ENCODE measurements at regions not wholly inside any gene's neighbourhood (a gene's known extent, or its start where the extent isn't known, plus 50 kb on each side); places are given as distances from the start of the nearest gene placed in this dataset.

DNA sequence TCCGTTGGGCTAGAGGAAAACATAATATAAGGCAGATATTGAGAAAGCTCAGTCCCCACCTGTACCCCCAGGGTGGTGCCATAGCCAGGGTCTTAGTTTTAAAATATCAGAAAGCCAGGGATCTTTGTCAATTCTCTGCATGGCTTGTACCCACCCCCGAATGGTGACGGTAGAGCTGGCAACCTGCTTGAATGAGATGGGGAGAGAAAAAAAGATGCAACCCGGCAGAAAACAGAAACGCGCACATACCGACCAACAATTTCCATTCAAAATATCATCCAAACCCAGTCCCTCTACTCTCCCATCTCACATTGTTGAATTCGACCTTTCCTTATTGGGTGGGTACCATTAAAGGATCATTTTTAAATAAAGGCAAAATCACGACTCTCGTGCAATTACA, 543.9 kb downstream of the MIAT start:
- Histone ChIP-seq H3K4me3 (replicated peaks; ENCODE audit: low read depth, low read length) (no peak overlapping the region), H3K27me3 (replicated peaks; ENCODE audit: control insufficient read depth, insufficient read depth, low read length) (no peaks in the 10 kb centered on the region), H3K36me3 (ENCODE audit: control insufficient read depth, insufficient read depth, low read length) (no peaks in the 10 kb centered on the region)
- TF ChIP-seq, protein P1, sequence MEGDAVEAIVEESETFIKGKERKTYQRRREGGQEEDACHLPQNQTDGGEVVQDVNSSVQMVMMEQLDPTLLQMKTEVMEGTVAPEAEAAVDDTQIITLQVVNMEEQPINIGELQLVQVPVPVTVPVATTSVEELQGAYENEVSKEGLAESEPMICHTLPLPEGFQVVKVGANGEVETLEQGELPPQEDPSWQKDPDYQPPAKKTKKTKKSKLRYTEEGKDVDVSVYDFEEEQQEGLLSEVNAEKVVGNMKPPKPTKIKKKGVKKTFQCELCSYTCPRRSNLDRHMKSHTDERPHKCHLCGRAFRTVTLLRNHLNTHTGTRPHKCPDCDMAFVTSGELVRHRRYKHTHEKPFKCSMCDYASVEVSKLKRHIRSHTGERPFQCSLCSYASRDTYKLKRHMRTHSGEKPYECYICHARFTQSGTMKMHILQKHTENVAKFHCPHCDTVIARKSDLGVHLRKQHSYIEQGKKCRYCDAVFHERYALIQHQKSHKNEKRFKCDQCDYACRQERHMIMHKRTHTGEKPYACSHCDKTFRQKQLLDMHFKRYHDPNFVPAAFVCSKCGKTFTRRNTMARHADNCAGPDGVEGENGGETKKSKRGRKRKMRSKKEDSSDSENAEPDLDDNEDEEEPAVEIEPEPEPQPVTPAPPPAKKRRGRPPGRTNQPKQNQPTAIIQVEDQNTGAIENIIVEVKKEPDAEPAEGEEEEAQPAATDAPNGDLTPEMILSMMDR (IDR thresholded peaks at IDR 0.05; ENCODE audit: insufficient read depth, low read length, poor library complexity, severe bottlenecking), result no peak
- no peak for DNase-seq (ENCODE audit: extremely low read depth, insufficient read length)

DNA sequence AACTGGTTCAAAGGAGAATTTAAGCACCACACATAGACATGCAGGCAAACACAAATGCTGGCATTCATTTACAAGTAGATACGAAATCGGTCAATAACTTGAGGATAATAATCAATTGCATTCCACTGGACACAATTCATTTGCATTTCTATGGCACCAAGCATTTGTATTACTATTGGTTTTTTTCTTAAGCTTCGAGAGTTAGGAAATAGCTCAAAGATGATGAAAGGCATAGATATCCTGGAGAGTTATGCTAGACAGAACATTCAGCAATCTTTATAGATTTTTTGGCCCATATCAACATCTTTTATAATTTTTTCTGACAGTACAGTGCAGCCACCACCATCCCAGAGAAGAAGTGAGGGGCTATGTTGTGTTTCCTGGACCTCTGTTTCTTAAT, 544.4 kb downstream of the MIAT start:
- no peaks in the 10 kb centered on the region for H3K27me3 ChIP-seq (replicated peaks; ENCODE audit: control insufficient read depth, insufficient read depth, low read length)
- TF ChIP-seq, protein P1 (IDR thresholded peaks at IDR 0.05; ENCODE audit: insufficient read depth, low read length, poor library complexity, severe bottlenecking), result no peak
- H3K36me3 ChIP-seq (ENCODE audit: control insufficient read depth, insufficient read depth, low read length), result no peaks in the 10 kb centered on the region
- H3K4me3 ChIP-seq (replicated peaks; ENCODE audit: low read depth, low read length), result no peak overlapping the region
- no peak for DNase-seq (ENCODE audit: extremely low read depth, insufficient read length)

DNA sequence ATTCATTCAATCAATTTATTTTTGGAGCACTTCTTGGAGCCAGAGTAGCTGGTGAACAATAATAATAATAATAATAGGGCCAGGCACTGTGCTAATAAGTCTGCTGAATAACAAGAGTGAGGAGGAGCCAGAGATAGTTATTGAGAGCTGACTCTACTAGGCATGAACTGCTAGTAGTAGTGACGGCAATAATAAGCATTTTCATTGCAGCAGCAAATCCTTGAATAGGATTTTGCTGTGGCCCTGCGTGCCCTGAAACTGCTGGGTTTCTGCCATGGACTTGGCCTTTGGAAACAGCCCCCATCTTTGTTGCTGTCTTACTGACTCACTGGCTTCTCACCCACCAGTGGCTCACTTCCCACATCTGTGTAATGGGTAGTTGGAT, 545.9 kb downstream of the MIAT start:
- no peak overlapping the region for H3K4me3 ChIP-seq (replicated peaks; ENCODE audit: low read depth, low read length)
- H3K36me3 ChIP-seq (ENCODE audit: control insufficient read depth, insufficient read depth, low read length), result no peaks in the 10 kb centered on the region
- DNase-seq (ENCODE audit: extremely low read depth, insufficient read length), result no peak
- H3K27me3 ChIP-seq (replicated peaks; ENCODE audit: control insufficient read depth, insufficient read depth, low read length), result no peaks in the 10 kb centered on the region
- TF ChIP-seq, protein P1 (IDR thresholded peaks at IDR 0.05; ENCODE audit: insufficient read depth, low read length, poor library complexity, severe bottlenecking), result no peak

DNA sequence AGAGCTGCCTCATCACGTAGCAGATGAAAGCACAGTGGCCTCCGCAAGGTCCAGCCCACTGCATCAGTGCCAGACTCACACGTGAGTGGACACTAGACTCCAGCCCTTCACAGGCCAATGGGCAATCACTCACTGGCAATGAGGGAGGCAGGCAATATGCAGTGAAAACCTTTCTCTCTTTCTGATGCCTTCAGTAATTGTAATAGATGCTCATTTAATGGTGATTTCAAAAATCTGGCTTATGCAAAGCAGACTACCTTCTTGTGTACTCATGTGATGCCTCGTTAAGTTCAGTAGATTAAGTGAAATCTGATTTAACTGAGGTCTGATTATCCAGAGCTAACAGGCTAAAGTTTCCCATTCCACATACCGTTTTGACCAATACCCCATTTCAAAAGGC, 546.9 kb downstream of the MIAT start:
- H3K36me3 ChIP-seq (ENCODE audit: control insufficient read depth, insufficient read depth, low read length), result no peaks in the 10 kb centered on the region
- no peak for DNase-seq (ENCODE audit: extremely low read depth, insufficient read length)
- TF ChIP-seq, protein P1 (IDR thresholded peaks at IDR 0.05; ENCODE audit: insufficient read depth, low read length, poor library complexity, severe bottlenecking), result no peak
- H3K27me3 ChIP-seq (replicated peaks; ENCODE audit: control insufficient read depth, insufficient read depth, low read length), result no peaks in the 10 kb centered on the region
- H3K4me3 ChIP-seq (replicated peaks; ENCODE audit: low read depth, low read length), result no peak overlapping the region

- Histone ChIP-seq H3K36me3 (ENCODE audit: control insufficient read depth, insufficient read depth, low read length) (no peaks in the 10 kb centered on the region), H3K27me3 (replicated peaks; ENCODE audit: control insufficient read depth, insufficient read depth, low read length) (no peaks in the 10 kb centered on the region), H3K4me3 (replicated peaks; ENCODE audit: low read depth, low read length) (no peak overlapping the region)
- DNase-seq (ENCODE audit: extremely low read depth, insufficient read length), result no peak
- TF ChIP-seq, protein P1 (IDR thresholded peaks at IDR 0.05; ENCODE audit: insufficient read depth, low read length, poor library complexity, severe bottlenecking), result no peak
These were observed 547.4 kb downstream of the MIAT start for GRCh38 chr22:27204817-27205216.

Measured in GM06990 (cell line).